ENCODE measurements at regions not wholly inside any gene's neighbourhood (a gene's known extent, or its start where the extent isn't known, plus 50 kb on each side); places are given as distances from the start of the nearest gene placed in this dataset.

- no peak overlapping the region for H3K9ac ChIP-seq (ENCODE audit: low read depth, low read length)
- no peaks in the 10 kb centered on the region for H3K27me3 ChIP-seq (ENCODE audit: control insufficient read depth, insufficient read depth, low read length)
- POLR2A ChIA-PET (ENCODE audit: unreplicated experiment): interaction anchor here (0.8 to 1.5 kb wide), 2 partner anchors 9 to 160 kb away, joined by 4 to 6 read pairs; no protein-coding TSS in a partner anchor
- ATAC-seq (ENCODE audit: low read depth) (no peak), DNase-seq (no peak)
- no peak overlapping the region for H4K5ac ChIP-seq (ENCODE audit: low read depth, low read length)
- peak overlapping the region; percentile 30 for H3K4ac ChIP-seq (ENCODE audit: low read depth, low read length)
- no peak overlapping the region; the same call in 1 of the 2 replicates for H3K14ac ChIP-seq (replicated peaks; ENCODE audit: low read depth, low read length)
- in situ Hi-C loops (cut with MboI; ENCODE audit: low sequenced_read_pairs) (no loop called here), dilution Hi-C loops (cut with HindIII; ENCODE audit: low sequenced_read_pairs, unreplicated experiment) (no loop called here), intact Hi-C loops (cut with micrococcal nuclease) (no loop called here)
- BruUV-seq (replicated peaks): no TSS peak
- no peaks in the 10 kb centered on the region for H4K20me1 ChIP-seq (ENCODE audit: insufficient read depth, low read length)
- H3K36me3 ChIP-seq (ENCODE audit: control insufficient read depth, insufficient read depth, low read length): no peaks in the 10 kb centered on the region
- no peak overlapping the region for H3K56ac ChIP-seq (ENCODE audit: extremely low read depth, insufficient read depth, low read length)
- H2AFZ ChIP-seq (replicated peaks; ENCODE audit: low read length, poor library complexity): peak overlapping the region; percentile 74
- H2AK5ac ChIP-seq (ENCODE audit: low read depth, low read length): 0 out of 2 replicates have a peak overlapping the region, but pooled peaks have one; percentile 5
- TF ChIP-seq RFX5 (IDR thresholded peaks at IDR 0.05; ENCODE audit: low read depth, low read length): no peak
- no peak for TF ChIP-seq ELK1 (IDR thresholded peaks at IDR 0.05; ENCODE audit: borderline replicate concordance, low read depth, low read length)
- H3K4me2 ChIP-seq (ENCODE audit: low read depth, low read length): no peak overlapping the region
- H3K23ac ChIP-seq (ENCODE audit: low read depth, low read length): no peak overlapping the region
- H3K9me3 ChIP-seq (ENCODE audit: control insufficient read depth, insufficient read depth, low read length): no peaks in the 10 kb centered on the region
- no peak overlapping the region for H2AK9ac ChIP-seq (replicated peaks; ENCODE audit: low read depth, low read length, poor library complexity)
- H3K27ac ChIP-seq (ENCODE audit: insufficient read depth, low read length): no peak overlapping the region
- H3K4me1 ChIP-seq (ENCODE audit: control insufficient read depth, insufficient read depth, low read length): peaks cover 4% of the 10 kb centered on the region
- 100% methylated on average over 4 of the region's 12 CpGs; no CpG with 5 or more reads in 1 of the 2 experiments for WGBS, 2 experiments (ENCODE audit: extremely low coverage in 2 of 2, insufficient read length in 1 of 2)
- H2BK120ac ChIP-seq (ENCODE audit: low read depth, low read length): peak overlapping the region; percentile 17
- peak overlapping the region; percentile 61 for H4K91ac ChIP-seq (ENCODE audit: insufficient read depth, low read depth, low read length)
- peak overlapping the region; percentile 6; the same call in 1 of the 2 replicates for H2BK20ac ChIP-seq (ENCODE audit: low read depth, low read length)
- CTCF ChIA-PET: interaction anchor here (0.6 kb wide), 1 partner anchor 83 kb away, joined by 3 read pairs; no protein-coding TSS in a partner anchor
- no peak overlapping the region for H2BK5ac ChIP-seq (ENCODE audit: low read depth, low read length, poor library complexity, severe bottlenecking)
- H3K18ac ChIP-seq (ENCODE audit: low read depth, low read length): no peak overlapping the region
- H3K4me3 ChIP-seq (ENCODE audit: insufficient read depth, low read depth, low read length): no peak overlapping the region
- H3K79me1 ChIP-seq (ENCODE audit: low read depth in 1 of 2, low read length in 2 of 2): no peaks in the 10 kb centered on the region
- no peak overlapping the region for H2BK15ac ChIP-seq (ENCODE audit: low read depth, low read length)
- peaks cover 3% of the 10 kb centered on the region; the same call in 1 of the 2 replicates for H3K9me1 ChIP-seq (ENCODE audit: insufficient read depth, low read length)
- H4K8ac ChIP-seq (ENCODE audit: low read depth in 2 of 2, low read length in 2 of 2): peak overlapping the region; percentile 12; a peak in 1 of 4 replicates
These were observed 77.7 kb upstream of the TAS2R1 start for GRCh38 chr5:9707732-9708462.

Data from IMR-90 (cell line).